GM12892 (cell line): ENCODE measurements at regions not wholly inside any gene's neighbourhood (a gene's known extent, or its start where the extent isn't known, plus 50 kb on each side); places are given as distances from the start of the nearest gene placed in this dataset.

Experiments
- POLR2A ChIP-seq: IDR thresholded peaks from 2 replicates; pipeline ENCODE4 v1.6.1; 2011; ENCODE audit warnings: low read depth, low read length, control low read depth
- POLR2AphosphoS5 ChIP-seq: IDR thresholded peaks from 2 replicates; pipeline ENCODE4 v1.6.1; 2011; ENCODE audit warnings: low read depth, low read length, control low read depth
- TAF1 ChIP-seq: IDR thresholded peaks from 2 replicates; pipeline ENCODE4 v1.6.1; 2011; ENCODE audit warnings: low read depth, mild to moderate bottlenecking, control low read depth, low read length, borderline replicate concordance

DNA sequence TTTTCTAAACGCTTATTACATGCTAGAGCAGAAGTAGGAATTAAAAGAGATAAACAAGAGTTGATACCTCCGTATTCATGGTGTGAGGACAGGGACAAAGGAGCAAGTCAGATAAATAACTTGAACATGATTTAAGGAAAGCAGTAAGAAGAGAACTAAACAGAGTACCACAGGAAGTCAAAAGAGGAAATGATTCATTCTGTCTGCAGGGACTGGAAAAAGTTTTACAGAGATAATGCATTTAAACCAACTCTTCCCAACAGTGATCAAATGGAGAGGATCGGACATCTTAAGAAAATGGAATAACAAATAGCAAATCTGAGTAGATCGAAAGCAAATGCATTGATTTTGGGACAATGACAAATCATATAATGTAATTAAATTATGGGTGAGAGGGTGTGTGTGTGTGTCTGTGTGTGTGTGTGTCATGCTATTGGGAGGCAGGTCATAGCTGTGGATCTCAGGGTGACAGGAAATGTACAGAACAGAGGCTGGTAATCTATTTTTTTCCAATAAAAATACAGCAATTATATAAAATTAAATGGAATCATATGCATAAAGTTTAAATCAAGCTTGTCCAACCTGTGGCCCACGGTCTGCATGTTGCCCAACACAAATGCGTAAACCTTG is 113.4 kb downstream of the MC4R start:
- TF ChIP-seq POLR2AphosphoS5 (no peak), TAF1 (no peak), POLR2A (no peak)
